Central memory CD8-positive, alpha-beta T cell (primary cell): ENCODE measurements at regions not wholly inside any gene's neighbourhood (a gene's known extent, or its start where the extent isn't known, plus 50 kb on each side); places are given as distances from the start of the nearest gene placed in this dataset.
"Not testable (repeated sequence)": the region's sequence is repeated elsewhere in the genome, so short reads cannot be mapped to it uniquely, and the experiment has no call there.

Experiments used
- ATAC-seq: fragments of 150-1000 bp; cut with Tn5 transposase; replicated peaks from 2 replicates; pipeline ENCODE4 v1.10.0; 2022; ENCODE audit warnings: mild to moderate bottlenecking, moderate FRiP score, moderate number of reproducible peaks; ENCODE audit not compliant: poor library complexity, severe bottlenecking; ENCODE audit errors: extremely low read depth
- DNase-seq, 2 donors: peaks; one replicate each; pipeline ENCODE4 v3.0.0; 2021; ENCODE audit warnings: low spot score in 2 of 2
- H3K27ac Mint-ChIP-seq: one replicate; pipeline ENCODE4 v1.8.0; 2022; ENCODE audit warnings: low read depth, mild to moderate bottlenecking, moderate library complexity, mixed read lengths
- H3K27me3 Mint-ChIP-seq: one replicate; pipeline ENCODE4 v1.8.0; 2022; ENCODE audit warnings: mixed read lengths
- H3K36me3 Mint-ChIP-seq: one replicate; pipeline ENCODE4 v1.8.0; 2022; ENCODE audit warnings: mild to moderate bottlenecking, moderate library complexity, mixed read lengths; ENCODE audit not compliant: insufficient read depth
- H3K4me1 Mint-ChIP-seq: one replicate; pipeline ENCODE4 v1.8.0; 2022; ENCODE audit warnings: mixed read lengths
- H3K4me3 Mint-ChIP-seq: one replicate; pipeline ENCODE4 v1.8.0; 2022; ENCODE audit warnings: mild to moderate bottlenecking, moderate library complexity, mixed read lengths
- H3K9me3 Mint-ChIP-seq: one replicate; pipeline ENCODE4 v1.8.0; 2022; ENCODE audit warnings: mixed read lengths

DNA sequence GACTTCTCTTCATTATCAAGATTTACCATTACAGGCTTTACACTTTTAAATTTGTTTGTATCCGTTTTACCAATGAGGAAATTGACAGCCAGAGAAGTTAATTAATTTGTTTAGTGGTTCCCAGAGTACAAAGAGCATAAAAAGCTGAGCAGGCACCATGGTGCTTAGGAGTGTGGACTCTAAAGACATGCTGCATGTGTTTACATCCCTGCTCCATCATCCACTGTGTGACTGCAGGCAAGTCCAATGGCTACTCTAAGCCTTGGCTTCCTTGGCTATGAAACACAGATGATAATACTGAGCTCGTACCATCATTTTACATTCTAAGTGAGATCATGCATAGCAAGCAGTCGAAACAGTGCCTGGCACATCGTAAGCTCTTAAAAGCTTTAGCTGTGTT lies 108.0 kb upstream of the SLC35G4 start:
- no peak overlapping the region for H3K27ac Mint-ChIP-seq
- H3K9me3 Mint-ChIP-seq = peaks cover 7% of the 10 kb centered on the region
- H3K36me3 Mint-ChIP-seq = no peaks in the 10 kb centered on the region
- H3K27me3 Mint-ChIP-seq = peaks cover 11% of the 10 kb centered on the region
- ATAC-seq (no peak), DNase-seq (no peak)
- H3K4me1 Mint-ChIP-seq = no peaks in the 10 kb centered on the region
- no peak overlapping the region for H3K4me3 Mint-ChIP-seq

DNA sequence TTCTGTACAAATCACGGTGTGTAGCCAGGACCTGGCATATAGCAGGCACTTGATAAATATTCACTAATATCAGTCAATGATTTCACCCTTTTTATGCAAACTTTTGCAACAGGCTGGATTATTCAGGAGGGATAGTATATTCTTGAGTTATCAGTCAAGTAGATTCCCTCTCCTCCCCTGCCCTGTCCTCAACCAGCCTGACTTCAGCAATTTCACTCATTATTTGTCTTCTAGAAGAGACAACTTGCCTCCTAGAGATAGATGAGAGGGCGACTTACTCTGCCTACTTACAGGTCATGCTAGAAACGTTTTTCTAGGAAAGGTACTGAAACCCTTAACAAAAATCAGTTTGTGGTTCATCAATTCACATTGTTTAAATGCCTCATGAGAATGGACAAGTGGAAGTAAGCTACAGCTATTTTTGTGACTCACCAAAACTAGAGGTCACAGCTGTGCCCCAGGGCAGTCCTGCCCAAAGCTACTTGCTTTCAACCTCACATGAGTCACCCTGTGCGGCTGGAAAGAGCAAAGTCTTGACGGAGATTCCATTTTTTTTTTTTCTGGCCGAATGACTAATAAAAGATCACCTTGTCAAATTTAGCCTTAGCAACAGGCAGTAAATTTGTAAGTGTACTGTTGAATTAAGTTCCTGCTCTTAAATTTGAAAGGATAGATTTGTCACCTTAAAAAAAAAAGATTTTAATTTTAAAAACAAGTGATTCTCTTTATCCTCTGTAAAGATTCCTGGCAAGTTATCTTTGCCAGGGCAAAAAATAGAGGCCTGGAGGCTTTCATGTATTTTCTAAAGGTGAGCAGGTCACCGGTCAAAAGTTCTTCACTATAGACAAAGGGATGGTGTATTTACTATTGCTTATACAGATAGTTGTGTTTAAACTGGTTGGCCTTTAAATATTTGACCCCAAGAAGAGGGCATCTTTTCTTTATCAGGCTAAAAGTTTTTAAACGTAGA lies 109.0 kb upstream of the SLC35G4 start:
- H3K4me1 Mint-ChIP-seq = no peaks in the 10 kb centered on the region
- H3K27me3 Mint-ChIP-seq = peaks cover 11% of the 10 kb centered on the region
- H3K4me3 Mint-ChIP-seq = no peak overlapping the region
- no peak for ATAC-seq
- no peak overlapping the region for H3K27ac Mint-ChIP-seq
- DNase-seq = no peak
- H3K36me3 Mint-ChIP-seq = no peaks in the 10 kb centered on the region
- peaks cover 7% of the 10 kb centered on the region for H3K9me3 Mint-ChIP-seq

DNA sequence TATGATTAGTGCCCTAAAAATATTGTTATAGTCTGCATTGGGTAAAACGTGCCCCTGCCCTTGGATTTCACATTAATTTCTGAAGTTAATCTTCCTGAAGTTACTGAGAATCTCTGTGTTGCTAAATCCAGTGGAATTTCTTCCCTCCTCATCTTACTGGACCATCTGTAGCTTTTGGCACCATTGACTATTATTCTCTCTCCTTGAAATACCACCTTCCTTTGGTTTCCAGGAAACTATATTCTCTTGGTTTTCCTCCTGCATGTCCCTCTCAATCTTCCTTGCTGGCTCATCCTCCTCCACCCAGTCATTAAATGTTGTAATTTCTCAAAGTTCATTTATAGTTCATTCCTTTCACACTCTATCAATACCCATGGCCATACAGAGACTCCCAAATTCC lies 110.6 kb upstream of the SLC35G4 start:
- Mint-ChIP-seq H3K9me3 (peaks cover 7% of the 10 kb centered on the region), H3K36me3 (no peaks in the 10 kb centered on the region), H3K4me3 (no peak overlapping the region), H3K27ac (no peak overlapping the region), H3K4me1 (no peaks in the 10 kb centered on the region), H3K27me3 (peaks cover 11% of the 10 kb centered on the region)
- ATAC-seq (no peak), DNase-seq (no peak)

DNA sequence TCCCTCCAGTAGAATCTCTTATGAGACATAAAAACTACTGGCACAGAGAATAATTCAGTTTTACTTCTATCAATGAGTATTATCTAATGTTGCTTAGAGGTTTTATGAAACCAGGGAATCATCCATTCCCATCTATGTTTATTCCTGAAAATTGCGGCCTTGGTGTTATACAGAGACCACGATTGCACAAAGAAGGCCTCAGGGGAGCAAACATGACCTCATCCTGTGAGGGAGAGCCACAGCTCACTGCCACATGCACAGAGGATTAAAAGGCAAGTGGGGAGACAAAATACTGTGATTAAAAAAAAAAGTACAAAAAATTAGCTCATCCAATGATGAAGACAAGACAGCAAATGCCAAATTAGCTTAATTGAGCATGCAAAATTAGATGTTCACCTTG lies 111.8 kb upstream of the SLC35G4 start:
- peaks cover 11% of the 10 kb centered on the region for H3K27me3 Mint-ChIP-seq
- H3K4me3 Mint-ChIP-seq = no peak overlapping the region
- H3K9me3 Mint-ChIP-seq = peaks cover 7% of the 10 kb centered on the region
- ATAC-seq = no peak
- no peak for DNase-seq
- H3K4me1 Mint-ChIP-seq = no peaks in the 10 kb centered on the region
- H3K27ac Mint-ChIP-seq = no peak overlapping the region
- no peaks in the 10 kb centered on the region for H3K36me3 Mint-ChIP-seq

DNA sequence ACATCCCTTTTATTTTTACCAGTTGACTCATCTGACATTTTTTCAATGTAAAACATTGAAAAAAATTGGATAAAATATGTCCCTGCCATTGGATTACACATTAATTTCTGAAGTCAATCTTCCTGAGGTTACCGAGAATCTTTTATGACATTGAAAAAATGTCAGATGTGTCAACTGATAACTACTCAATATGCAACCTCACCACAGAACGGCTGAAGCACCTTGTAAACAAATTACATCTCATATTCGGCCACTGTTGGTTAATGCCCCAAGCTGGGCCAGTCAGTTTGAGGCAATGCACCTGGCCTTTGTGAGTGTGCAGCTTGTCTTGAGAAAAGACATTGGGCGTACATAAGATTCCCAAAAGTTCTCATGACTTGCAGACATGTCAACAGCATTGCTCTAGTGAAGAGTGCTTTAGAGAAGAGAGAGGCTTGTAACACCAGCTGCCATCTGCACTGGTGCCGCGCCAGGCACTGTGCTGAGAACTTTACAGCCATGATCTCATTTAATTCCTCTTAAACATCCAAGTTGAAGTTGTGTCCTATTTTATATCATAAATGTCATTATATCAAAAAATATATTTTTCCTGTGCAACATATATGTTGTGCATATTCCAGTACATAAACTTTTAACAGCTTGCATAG lies 112.7 kb upstream of the SLC35G4 start:
- no peaks in the 10 kb centered on the region for H3K36me3 Mint-ChIP-seq
- no peak overlapping the region for H3K4me3 Mint-ChIP-seq
- peaks cover 7% of the 10 kb centered on the region for H3K9me3 Mint-ChIP-seq
- peaks cover 11% of the 10 kb centered on the region for H3K27me3 Mint-ChIP-seq
- H3K27ac Mint-ChIP-seq = no peak overlapping the region
- H3K4me1 Mint-ChIP-seq = no peaks in the 10 kb centered on the region
- DNase-seq (no peak), ATAC-seq (no peak)

DNA sequence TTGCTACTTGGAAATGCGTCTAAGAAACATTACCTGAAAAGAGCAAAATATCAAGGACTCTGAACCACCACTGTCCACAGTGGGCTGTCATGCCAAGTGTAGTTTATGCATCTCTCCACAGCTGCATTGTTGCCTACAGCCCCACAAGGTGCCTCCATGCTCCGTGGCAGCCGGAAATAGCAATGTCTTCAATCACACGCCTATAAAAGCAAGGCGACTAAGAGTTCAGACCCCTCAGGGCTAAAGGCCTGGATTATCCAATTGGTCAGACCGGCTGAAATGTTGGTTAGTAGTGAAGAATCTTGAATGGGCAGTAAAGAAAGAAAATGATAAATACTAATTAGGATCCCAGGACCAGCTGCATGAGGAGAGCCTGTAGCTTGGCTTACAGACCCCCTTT lies 114.0 kb upstream of the SLC35G4 start:
- Mint-ChIP-seq H3K9me3 (peaks cover 7% of the 10 kb centered on the region), H3K4me3 (no peak overlapping the region), H3K4me1 (no peaks in the 10 kb centered on the region), H3K27me3 (peaks cover 11% of the 10 kb centered on the region), H3K36me3 (no peaks in the 10 kb centered on the region), H3K27ac (no peak overlapping the region)
- ATAC-seq (no peak), DNase-seq (no peak)

DNA sequence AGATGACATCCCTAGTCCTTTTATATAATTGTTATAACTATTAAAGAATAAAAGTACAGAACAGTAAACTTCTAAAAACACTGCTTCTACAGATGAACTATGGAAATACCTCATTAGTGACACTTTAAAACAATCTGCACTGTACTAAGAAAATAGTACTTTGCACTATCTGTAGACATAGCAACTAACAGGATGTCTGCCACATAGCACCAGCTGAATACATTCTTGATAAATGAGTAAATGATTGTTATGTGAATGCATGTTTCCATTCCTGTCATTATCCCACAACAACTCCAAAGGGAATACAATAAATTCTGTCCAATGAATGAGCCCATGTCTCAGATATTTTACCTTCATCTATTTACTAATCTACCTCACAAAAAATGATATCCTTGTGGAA lies 115.3 kb upstream of the SLC35G4 start:
- Mint-ChIP-seq H3K9me3 (peaks cover 2% of the 10 kb centered on the region), H3K27ac (no peak overlapping the region), H3K4me3 (no peak overlapping the region), H3K4me1 (no peaks in the 10 kb centered on the region), H3K36me3 (no peaks in the 10 kb centered on the region), H3K27me3 (no peaks in the 10 kb centered on the region)
- ATAC-seq = no peak
- no peak for DNase-seq

DNA sequence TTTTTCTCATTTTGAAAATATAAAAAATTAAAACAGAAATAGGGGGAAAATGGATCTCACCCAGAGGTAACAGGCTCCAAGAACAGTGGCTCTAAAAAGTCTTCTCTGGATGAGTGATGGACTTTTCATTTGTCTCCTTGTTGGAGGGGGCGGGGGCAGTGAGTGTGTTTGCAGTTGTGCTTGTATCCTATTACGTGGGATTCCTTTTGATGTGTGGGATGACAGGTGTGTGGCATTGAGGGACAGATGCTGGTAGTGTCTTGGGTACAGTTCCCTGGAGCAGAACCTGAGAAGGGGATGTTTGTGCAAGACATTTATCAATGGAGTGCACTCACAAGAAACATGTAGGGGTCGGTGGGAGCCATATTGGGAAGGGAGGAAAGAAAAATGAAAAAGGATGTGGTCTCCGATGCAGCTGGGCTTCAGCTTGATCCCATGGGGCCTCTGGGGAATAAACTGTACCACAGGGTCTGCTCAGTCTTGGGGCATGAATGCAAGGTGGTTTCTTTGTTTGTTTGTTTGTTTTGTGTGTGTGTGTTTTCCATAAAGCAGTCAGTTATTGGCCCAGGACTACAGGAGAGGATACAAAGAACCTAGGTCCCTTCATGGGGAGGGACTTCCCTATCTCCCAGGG lies 120.0 kb upstream of the SLC35G4 start:
- Mint-ChIP-seq H3K36me3 (no peaks in the 10 kb centered on the region), H3K4me1 (no peaks in the 10 kb centered on the region), H3K4me3 (no peak overlapping the region), H3K27ac (no peak overlapping the region), H3K9me3 (peaks cover 4% of the 10 kb centered on the region), H3K27me3 (no peaks in the 10 kb centered on the region)
- DNase-seq (no peak), ATAC-seq (no peak)

DNA sequence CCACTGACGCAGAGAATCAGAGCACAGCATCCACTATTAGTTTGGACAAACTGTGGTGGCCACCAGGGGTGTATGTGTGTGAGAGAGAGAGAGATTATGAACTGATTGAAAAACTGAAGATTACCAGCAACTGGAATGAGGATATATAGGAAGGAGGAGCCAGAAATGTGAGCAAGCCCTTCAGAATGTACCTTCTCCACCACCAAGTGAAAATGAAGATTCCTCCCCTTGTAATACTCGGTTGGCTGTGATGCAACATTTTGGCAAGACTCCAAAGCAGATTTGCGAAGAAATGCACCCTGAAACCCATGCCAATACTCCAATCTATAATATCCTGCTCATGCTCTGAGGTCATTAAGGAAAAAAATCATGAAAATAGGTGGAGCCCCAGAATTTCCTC lies 121.2 kb upstream of the SLC35G4 start:
- Mint-ChIP-seq H3K4me1 (no peaks in the 10 kb centered on the region), H3K36me3 (no peaks in the 10 kb centered on the region)

DNA sequence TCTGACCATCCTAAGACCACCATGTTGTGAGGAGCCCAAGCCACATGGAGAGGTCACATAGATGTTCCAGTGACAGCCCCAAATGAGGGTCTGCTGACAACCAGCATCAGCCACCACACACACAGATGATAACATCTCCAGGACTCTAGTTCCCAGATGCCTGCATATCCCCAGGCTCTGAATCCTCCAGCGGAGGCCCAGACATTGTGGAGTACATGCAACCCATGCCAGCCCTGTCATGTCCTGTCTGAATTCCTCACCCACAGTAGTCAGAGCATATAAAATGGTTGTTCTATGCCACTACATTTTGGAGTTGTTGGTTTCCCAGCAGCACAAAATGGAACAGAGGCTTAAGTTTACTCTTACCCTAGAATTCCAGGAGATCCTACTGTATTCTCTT lies 122.0 kb upstream of the SLC35G4 start:
- no peak overlapping the region for H3K27ac Mint-ChIP-seq
- no peaks in the 10 kb centered on the region for H3K4me1 Mint-ChIP-seq
- peaks cover 4% of the 10 kb centered on the region for H3K9me3 Mint-ChIP-seq
- DNase-seq = no peak
- ATAC-seq = no peak
- no peak overlapping the region for H3K4me3 Mint-ChIP-seq
- H3K36me3 Mint-ChIP-seq = no peaks in the 10 kb centered on the region
- H3K27me3 Mint-ChIP-seq = no peaks in the 10 kb centered on the region

More for the DNA sequence above, 121.2 kb upstream of the SLC35G4 start:
- no peak overlapping the region for H3K4me3 Mint-ChIP-seq
- H3K9me3 Mint-ChIP-seq = peaks cover 4% of the 10 kb centered on the region
- no peak for ATAC-seq
- H3K27me3 Mint-ChIP-seq = no peaks in the 10 kb centered on the region
- DNase-seq = no peak
- H3K27ac Mint-ChIP-seq = no peak overlapping the region

DNA sequence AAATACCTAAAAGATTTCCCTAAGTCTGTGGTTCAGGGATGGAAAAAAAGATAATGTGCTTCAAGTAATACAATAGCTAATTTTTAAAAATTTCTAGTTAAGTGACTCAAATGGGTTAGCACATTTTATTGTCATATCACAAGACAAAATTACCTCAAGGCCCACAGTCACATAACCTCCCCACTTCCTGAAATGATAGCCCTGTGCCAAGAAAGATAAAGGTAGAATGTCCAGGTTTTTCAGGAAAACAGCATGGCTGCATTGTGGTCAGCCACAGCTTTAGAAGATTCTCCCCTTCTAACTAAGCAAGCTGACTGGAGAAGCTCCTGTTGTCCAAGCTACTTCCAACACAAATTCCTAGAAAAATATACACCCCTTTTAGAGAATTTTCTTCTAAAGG lies 127.1 kb upstream of the SLC35G4 start:
- no peak overlapping the region for H3K4me3 Mint-ChIP-seq
- H3K27ac Mint-ChIP-seq = no peak overlapping the region
- DNase-seq (no peak), ATAC-seq (no peak)
- H3K4me1 Mint-ChIP-seq = no peaks in the 10 kb centered on the region
- H3K27me3 Mint-ChIP-seq = peaks cover 9% of the 10 kb centered on the region
- H3K9me3 Mint-ChIP-seq = peaks cover 8% of the 10 kb centered on the region
- no peaks in the 10 kb centered on the region for H3K36me3 Mint-ChIP-seq

DNA sequence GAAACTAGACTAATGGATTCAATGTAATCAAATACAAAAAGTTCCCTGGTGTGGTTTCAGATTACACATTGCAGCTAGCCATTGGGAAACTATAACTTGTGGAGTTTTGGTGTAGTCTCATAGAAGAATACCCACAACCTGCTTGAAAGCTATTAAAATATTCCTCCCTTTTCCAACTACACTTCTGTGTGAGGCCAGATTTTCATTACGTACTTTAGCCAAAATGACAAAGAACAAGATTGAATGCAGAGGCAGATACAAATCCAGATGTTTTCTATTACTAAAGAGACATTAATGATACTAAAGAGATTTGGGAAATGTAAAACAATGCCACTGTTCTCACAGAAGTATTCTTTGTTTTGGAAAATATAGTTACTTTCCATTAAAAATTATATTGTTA lies 128.7 kb upstream of the SLC35G4 start:
- DNase-seq = no peak
- H3K4me3 Mint-ChIP-seq = no peak overlapping the region
- H3K27ac Mint-ChIP-seq = no peak overlapping the region
- H3K4me1 Mint-ChIP-seq = no peaks in the 10 kb centered on the region
- ATAC-seq = no peak
- H3K27me3 Mint-ChIP-seq = peaks cover 9% of the 10 kb centered on the region
- H3K36me3 Mint-ChIP-seq = no peaks in the 10 kb centered on the region
- peaks cover 4% of the 10 kb centered on the region for H3K9me3 Mint-ChIP-seq

DNA sequence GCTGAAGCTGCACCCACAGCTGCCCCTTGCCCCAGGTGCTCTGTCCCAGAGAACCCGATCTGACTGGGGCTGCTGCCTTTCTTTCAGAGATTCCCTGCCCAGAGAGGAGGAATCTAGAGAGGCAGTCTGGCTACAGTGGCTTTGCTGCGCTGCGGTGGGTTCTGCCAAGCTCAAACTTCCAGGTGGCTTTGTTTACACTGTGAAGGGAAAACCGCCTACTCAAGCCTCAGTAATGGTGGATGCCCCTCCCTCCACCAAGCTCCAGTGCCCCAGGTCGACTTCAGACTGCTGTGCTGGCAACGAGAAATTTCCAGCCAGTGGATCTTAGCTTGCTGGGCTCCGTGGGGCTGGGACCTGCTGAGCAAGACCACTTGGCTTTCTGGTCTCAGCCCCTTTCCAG lies 130.4 kb upstream of the SLC35G4 start:
- not testable (repeated sequence) for H3K4me1 Mint-ChIP-seq, ATAC-seq, H3K36me3 Mint-ChIP-seq, H3K4me3 Mint-ChIP-seq, DNase-seq, H3K27ac Mint-ChIP-seq, H3K9me3 Mint-ChIP-seq, H3K27me3 Mint-ChIP-seq
